Activated naive CD4-positive, alpha-beta T cell treated with anti-CD3 and anti-CD28 coated beads for 36 hours (primary cell): ENCODE measurements at regions not wholly inside any gene's neighbourhood (a gene's known extent, or its start where the extent isn't known, plus 50 kb on each side); places are given as distances from the start of the nearest gene placed in this dataset.

Source experiments
- CTCF ChIA-PET: fragments of 350-600 bp; sonication (Branson Sonifier 250); formaldehyde crosslinking; loops from one replicate; lab custom pipeline; 2021; ENCODE audit warnings: antibody characterized with exemption; lab: Charles Lee
- DNase-seq: peaks from one replicate; pipeline ENCODE4 v3.0.0-alpha.2; 2020
- H3K27ac Mint-ChIP-seq: one replicate; pipeline ENCODE4 v1.8.0; 2021; ENCODE audit warnings: mild to moderate bottlenecking, mixed read lengths
- H3K27me3 Mint-ChIP-seq: one replicate; pipeline ENCODE4 v1.8.0; 2021; ENCODE audit warnings: low read depth, mixed read lengths
- H3K36me3 Mint-ChIP-seq: one replicate; pipeline ENCODE4 v1.8.0; 2021; ENCODE audit warnings: low read depth, mixed read lengths
- H3K4me1 Mint-ChIP-seq: one replicate; pipeline ENCODE4 v1.8.0; 2021; ENCODE audit warnings: low read depth, mixed read lengths
- H3K4me3 Mint-ChIP-seq: one replicate; pipeline ENCODE4 v1.8.0; 2021; ENCODE audit warnings: mild to moderate bottlenecking, moderate library complexity, mixed read lengths
- H3K9me3 Mint-ChIP-seq: one replicate; pipeline ENCODE4 v1.8.0; 2021; ENCODE audit warnings: mixed read lengths
- intact Hi-C: fragments of 100-400 bp; cut with micrococcal nuclease; formaldehyde crosslinking; loops from one replicate; pipeline ENCODE4 v1.15.1; 2023

DNA sequence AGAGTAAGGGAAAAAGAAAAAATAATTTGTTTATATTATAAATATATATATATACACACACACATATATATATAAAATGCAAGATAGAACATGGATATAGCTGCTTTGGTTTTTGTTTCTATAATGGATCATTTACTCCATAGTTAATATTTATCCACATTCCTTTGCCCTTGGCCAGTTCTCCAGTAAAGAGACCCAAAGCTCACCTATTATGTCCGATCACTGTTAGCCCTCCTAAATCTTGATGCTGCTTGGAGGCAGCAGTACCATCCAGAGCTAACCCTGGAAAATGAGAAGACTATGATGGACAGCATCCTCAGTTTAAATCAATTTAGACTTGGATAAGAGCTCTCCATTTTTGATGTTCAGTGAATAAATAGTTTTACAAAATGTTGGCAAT lies 407.7 kb downstream of the PLPP3 start:
- Mint-ChIP-seq H3K27me3 (no peaks in the 10 kb centered on the region), H3K4me1 (no peaks in the 10 kb centered on the region), H3K27ac (no peak overlapping the region), H3K4me3 (no peak overlapping the region), H3K36me3 (no peaks in the 10 kb centered on the region), H3K9me3 (no peaks in the 10 kb centered on the region)
- DNase-seq, result no peak
- intact Hi-C loops, result no loop called here
- CTCF ChIA-PET, result no interaction called here

DNA sequence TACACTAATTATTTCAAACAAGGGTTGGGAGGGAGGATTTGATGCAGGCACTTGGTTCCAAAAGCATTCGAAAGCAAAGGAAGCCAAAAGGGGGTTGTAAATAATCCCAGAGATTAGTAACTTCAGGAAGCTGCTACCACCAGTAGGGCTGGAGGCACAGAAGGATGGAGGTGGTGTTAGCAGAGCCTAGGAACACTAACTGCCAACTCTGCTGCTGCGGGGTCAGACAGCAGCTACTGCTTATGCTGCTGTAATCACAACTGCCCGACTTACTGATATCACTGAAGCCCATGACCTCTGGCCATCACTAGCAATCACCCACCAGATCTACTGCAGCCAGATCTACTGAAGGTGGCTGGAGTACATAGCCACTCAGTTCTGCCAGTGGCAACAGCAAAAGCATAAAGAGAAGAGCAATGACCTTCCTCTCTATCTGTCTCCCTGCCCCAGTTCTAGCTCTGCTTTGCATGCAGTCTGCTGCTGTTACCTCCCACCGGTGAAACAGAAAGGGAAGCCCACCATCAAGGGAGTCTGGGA lies 408.5 kb downstream of the PLPP3 start:
- no peak overlapping the region for H3K27ac Mint-ChIP-seq
- H3K9me3 Mint-ChIP-seq, result no peaks in the 10 kb centered on the region
- H3K27me3 Mint-ChIP-seq, result peaks cover 4% of the 10 kb centered on the region
- no peaks in the 10 kb centered on the region for H3K4me1 Mint-ChIP-seq
- no peak for DNase-seq
- CTCF ChIA-PET, result no interaction called here
- no peak overlapping the region for H3K4me3 Mint-ChIP-seq
- intact Hi-C loops, result no loop called here
- H3K36me3 Mint-ChIP-seq, result no peaks in the 10 kb centered on the region

DNA sequence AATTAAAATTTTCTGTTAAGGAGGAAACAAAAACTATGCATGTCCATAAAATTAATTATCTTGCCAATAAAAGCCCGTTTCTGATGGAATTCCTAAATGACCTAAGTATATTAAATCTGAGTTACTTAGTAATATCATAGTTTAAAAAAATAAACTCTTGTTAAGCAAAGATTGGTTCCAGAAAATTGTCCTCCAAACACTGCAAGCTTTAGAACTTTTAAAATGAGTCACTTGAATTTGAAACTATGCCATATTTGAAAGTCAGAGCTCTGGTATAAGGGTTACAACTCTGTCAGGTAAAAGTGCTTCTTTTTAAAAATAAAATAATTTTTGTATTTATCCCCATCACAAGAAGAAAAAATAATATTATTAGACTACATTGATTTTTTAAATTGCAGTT lies 409.5 kb downstream of the PLPP3 start:
- no peaks in the 10 kb centered on the region for H3K36me3 Mint-ChIP-seq
- H3K27me3 Mint-ChIP-seq, result peaks cover 4% of the 10 kb centered on the region
- intact Hi-C loops, result no loop called here
- no peak overlapping the region for H3K4me3 Mint-ChIP-seq
- no peaks in the 10 kb centered on the region for H3K4me1 Mint-ChIP-seq
- no peak overlapping the region for H3K27ac Mint-ChIP-seq
- peaks cover under 1% of the 10 kb centered on the region for H3K9me3 Mint-ChIP-seq
- CTCF ChIA-PET, result no interaction called here
- DNase-seq, result no peak

DNA sequence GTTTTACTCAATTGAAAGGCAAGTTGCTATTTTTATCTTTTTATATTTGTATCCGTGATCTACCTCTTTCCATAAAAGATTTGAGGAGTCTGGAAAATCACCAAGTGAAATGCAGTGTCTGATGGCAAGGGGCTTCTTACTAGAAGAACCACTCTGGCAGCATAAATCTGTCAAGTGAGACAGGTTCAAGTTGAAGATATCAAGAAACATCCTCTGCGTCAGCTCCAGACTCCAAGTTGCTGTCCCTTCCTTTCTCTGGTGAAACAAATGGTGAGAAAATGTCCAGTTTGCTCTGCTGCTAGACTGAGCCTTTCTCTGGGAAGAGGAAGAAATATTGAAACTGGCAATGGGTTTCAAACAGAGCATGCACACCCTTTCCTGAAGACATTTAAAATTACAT lies 411.2 kb downstream of the PLPP3 start:
- H3K27me3 Mint-ChIP-seq, result peaks cover 4% of the 10 kb centered on the region

GRCh38 chr1:56167596-56167995 lies 411.8 kb downstream of the PLPP3 start:
- CTCF ChIA-PET, result no interaction called here
- Mint-ChIP-seq H3K36me3 (no peaks in the 10 kb centered on the region), H3K27me3 (peaks cover 4% of the 10 kb centered on the region), H3K9me3 (peaks cover 2% of the 10 kb centered on the region), H3K27ac (no peak overlapping the region), H3K4me3 (no peak overlapping the region), H3K4me1 (no peaks in the 10 kb centered on the region)
- intact Hi-C loops, result no loop called here
- no peak for DNase-seq

More for the DNA sequence above, 411.2 kb downstream of the PLPP3 start:
- DNase-seq, result no peak
- intact Hi-C loops, result no loop called here
- CTCF ChIA-PET, result no interaction called here
- Mint-ChIP-seq H3K9me3 (peaks cover 2% of the 10 kb centered on the region), H3K36me3 (no peaks in the 10 kb centered on the region), H3K4me3 (no peak overlapping the region), H3K4me1 (no peaks in the 10 kb centered on the region), H3K27ac (no peak overlapping the region)

GRCh38 chr1:56160773-56161315 lies 418.5 kb downstream of the PLPP3 start:
- intact Hi-C loops, result no loop called here
- no peak overlapping the region for H3K27ac Mint-ChIP-seq
- H3K36me3 Mint-ChIP-seq, result no peaks in the 10 kb centered on the region
- H3K4me3 Mint-ChIP-seq, result no peak overlapping the region
- CTCF ChIA-PET, result no interaction called here
- no peak for DNase-seq
- peaks cover 3% of the 10 kb centered on the region for H3K9me3 Mint-ChIP-seq
- no peaks in the 10 kb centered on the region for H3K4me1 Mint-ChIP-seq
- H3K27me3 Mint-ChIP-seq, result peaks cover 2% of the 10 kb centered on the region

DNA sequence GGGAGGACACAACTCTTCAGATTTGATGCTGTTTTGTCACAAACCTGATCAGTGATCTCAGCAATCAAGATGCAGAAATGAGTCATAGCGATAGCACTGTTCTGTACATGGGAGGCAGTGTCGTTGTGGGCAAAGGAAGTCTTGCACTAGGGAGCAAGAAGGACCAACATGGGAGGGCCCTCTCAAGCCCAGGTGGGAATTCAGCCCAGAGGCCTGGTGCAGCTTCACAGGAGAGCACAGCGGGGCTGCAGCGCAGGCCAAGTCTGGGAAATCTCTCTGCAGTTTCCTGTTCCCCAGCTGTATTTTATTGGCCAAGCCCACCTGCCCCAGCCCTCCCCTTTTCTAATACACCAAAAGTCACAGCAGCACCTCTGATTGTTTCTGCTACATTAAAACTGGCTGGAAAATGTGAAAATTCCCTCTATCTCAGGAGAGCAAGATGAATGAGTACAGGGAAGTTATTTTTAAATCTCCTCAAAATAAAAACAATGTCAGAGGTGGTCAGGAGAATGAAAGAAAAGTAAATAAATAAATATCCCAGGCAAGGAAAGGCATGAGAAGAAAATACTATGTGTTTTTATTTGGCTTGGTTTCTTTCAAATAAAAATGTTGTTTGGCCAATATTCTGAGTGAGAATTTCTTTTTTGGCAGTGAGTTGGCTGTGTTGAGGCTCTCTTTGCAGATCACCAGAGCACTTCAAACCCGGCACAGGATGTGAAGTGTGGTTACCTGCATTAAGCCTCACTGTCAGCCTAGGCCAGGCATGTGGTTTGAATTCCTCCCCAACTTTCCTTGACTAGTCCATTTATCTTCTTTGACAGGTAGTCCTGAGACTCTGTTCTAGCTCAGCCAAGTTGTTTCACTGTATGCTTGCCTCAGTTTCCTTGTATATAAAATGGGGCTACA lies 422.1 kb downstream of the PLPP3 start:
- Mint-ChIP-seq H3K27ac (no peak overlapping the region), H3K4me3 (no peak overlapping the region), H3K4me1 (no peaks in the 10 kb centered on the region), H3K9me3 (peaks cover 2% of the 10 kb centered on the region), H3K36me3 (no peaks in the 10 kb centered on the region), H3K27me3 (peaks cover 2% of the 10 kb centered on the region)
- intact Hi-C loops, result no loop called here
- no peak for DNase-seq
- CTCF ChIA-PET, result no interaction called here

DNA sequence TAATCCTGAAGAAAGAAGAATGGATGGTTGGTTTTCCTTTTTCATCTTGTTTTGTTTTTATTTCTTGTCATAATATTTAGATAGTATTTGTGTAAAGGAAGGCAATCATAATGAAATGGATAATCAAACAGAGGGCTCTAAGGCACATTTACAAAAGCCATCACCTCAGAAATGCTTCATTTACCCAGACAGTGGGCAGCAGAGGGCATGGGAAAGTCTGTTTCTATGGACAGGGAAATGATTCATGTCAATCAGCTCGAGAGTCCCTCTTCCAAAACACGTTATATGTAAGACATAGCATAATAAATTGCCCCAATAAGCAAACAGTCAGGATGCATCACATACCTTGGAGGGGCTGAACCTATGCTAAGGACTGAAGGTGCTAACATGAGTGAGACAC lies 426.1 kb downstream of the PLPP3 start:
- DNase-seq, result no peak
- intact Hi-C loops, result no loop called here
- Mint-ChIP-seq H3K9me3 (no peaks in the 10 kb centered on the region), H3K4me3 (no peak overlapping the region), H3K36me3 (no peaks in the 10 kb centered on the region), H3K27ac (no peak overlapping the region), H3K4me1 (no peaks in the 10 kb centered on the region), H3K27me3 (no peaks in the 10 kb centered on the region)
- CTCF ChIA-PET, result no interaction called here

- H3K36me3 Mint-ChIP-seq, result no peaks in the 10 kb centered on the region
Measured at GRCh38 chr1:56152635-56153034, 426.7 kb downstream of the PLPP3 start.

GRCh38 chr1:56151402-56151801 lies 428.0 kb downstream of the PLPP3 start:
- no peak for DNase-seq
- Mint-ChIP-seq H3K27ac (no peak overlapping the region), H3K27me3 (no peaks in the 10 kb centered on the region), H3K36me3 (no peaks in the 10 kb centered on the region), H3K4me3 (no peak overlapping the region), H3K4me1 (no peaks in the 10 kb centered on the region), H3K9me3 (no peaks in the 10 kb centered on the region)
- CTCF ChIA-PET, result no interaction called here
- intact Hi-C loops, result no loop called here

More at GRCh38 chr1:56152635-56153034, 426.7 kb downstream of the PLPP3 start:
- H3K9me3 Mint-ChIP-seq, result no peaks in the 10 kb centered on the region
- CTCF ChIA-PET, result no interaction called here
- no peak for DNase-seq
- H3K27ac Mint-ChIP-seq, result no peak overlapping the region
- intact Hi-C loops, result no loop called here
- H3K27me3 Mint-ChIP-seq, result no peaks in the 10 kb centered on the region
- H3K4me1 Mint-ChIP-seq, result no peaks in the 10 kb centered on the region
- H3K4me3 Mint-ChIP-seq, result no peak overlapping the region

- no peaks in the 10 kb centered on the region for H3K4me1 Mint-ChIP-seq
- CTCF ChIA-PET, result no interaction called here
- no peaks in the 10 kb centered on the region for H3K9me3 Mint-ChIP-seq
- no peak for DNase-seq
- H3K4me3 Mint-ChIP-seq, result no peak overlapping the region
- H3K27me3 Mint-ChIP-seq, result no peaks in the 10 kb centered on the region
- H3K36me3 Mint-ChIP-seq, result no peaks in the 10 kb centered on the region
- intact Hi-C loops, result no loop called here
- no peak overlapping the region for H3K27ac Mint-ChIP-seq
Measured at GRCh38 chr1:56150441-56151215, 428.7 kb downstream of the PLPP3 start.

DNA sequence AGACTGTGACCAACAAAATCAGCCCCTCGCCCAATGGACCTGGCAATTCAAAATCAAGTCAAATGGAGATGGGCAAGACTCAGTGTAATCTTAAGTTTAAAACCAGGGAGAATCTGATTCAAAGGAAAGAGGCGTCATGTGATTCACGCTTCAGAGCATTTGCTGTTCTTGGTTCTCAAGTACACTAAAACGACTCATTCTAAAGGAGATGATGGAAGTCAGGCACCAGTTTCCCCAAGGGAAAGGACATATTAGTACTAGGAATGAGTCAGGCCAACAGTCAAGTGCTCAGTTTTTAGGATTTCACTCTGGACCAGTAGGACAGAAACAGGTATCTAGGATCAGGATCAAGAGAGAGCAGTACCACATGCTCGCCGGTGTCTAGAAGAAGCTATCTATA lies 429.6 kb downstream of the PLPP3 start:
- H3K27me3 Mint-ChIP-seq, result no peaks in the 10 kb centered on the region
- no peaks in the 10 kb centered on the region for H3K9me3 Mint-ChIP-seq
- DNase-seq, result no peak
- CTCF ChIA-PET, result no interaction called here
- intact Hi-C loops, result no loop called here
- no peaks in the 10 kb centered on the region for H3K36me3 Mint-ChIP-seq
- no peaks in the 10 kb centered on the region for H3K4me1 Mint-ChIP-seq
- H3K27ac Mint-ChIP-seq, result no peak overlapping the region
- no peak overlapping the region for H3K4me3 Mint-ChIP-seq
